ENCODE measurements at regions not wholly inside any gene's neighbourhood (a gene's known extent, or its start where the extent isn't known, plus 50 kb on each side); places are given as distances from the start of the nearest gene placed in this dataset.
"Not testable (repeated sequence)": the region's sequence is repeated elsewhere in the genome, so short reads cannot be mapped to it uniquely, and the experiment has no call there.

- TF ChIP-seq CTCF (conservative IDR thresholded peaks at IDR 0.05; ENCODE audit: low read length): no peak
- DNase-seq (ENCODE audit: low read depth): no peak
- no peak overlapping the region for H3K4me3 ChIP-seq (ENCODE audit: low read length)
These were observed 117.8 kb upstream of the CHD6 start for GRCh38 chr20:41735949-41736348.

GRCh38 chr20:41734506-41734945 is 116.3 kb upstream of the CHD6 start:
- no peak overlapping the region for H3K4me3 ChIP-seq (ENCODE audit: low read length)
- TF ChIP-seq CTCF (conservative IDR thresholded peaks at IDR 0.05; ENCODE audit: low read length): peak; percentile 99
- DNase-seq (ENCODE audit: low read depth): peak; percentile 35

- DNase-seq (ENCODE audit: low read depth): peak; percentile 6
- TF ChIP-seq CTCF (conservative IDR thresholded peaks at IDR 0.05; ENCODE audit: low read length): no peak
- no peak overlapping the region for H3K4me3 ChIP-seq (ENCODE audit: low read length)
These were observed 115.0 kb upstream of the CHD6 start for GRCh38 chr20:41733151-41733550.

- H3K4me3 ChIP-seq (ENCODE audit: low read length); DNase-seq (ENCODE audit: low read depth): not testable (repeated sequence)
These were observed 113.0 kb upstream of the CHD6 start for GRCh38 chr20:41731198-41731597.

- not testable (repeated sequence) for DNase-seq (ENCODE audit: low read depth)
These were observed 109.5 kb upstream of the CHD6 start for GRCh38 chr20:41727681-41728080.

GRCh38 chr20:41726727-41727126 is 108.5 kb upstream of the CHD6 start:
- TF ChIP-seq CTCF (conservative IDR thresholded peaks at IDR 0.05; ENCODE audit: low read length): no peak
- DNase-seq (ENCODE audit: low read depth): no peak

More at GRCh38 chr20:41727681-41728080, 109.5 kb upstream of the CHD6 start:
- H3K4me3 ChIP-seq (ENCODE audit: low read length): not testable (repeated sequence)

GRCh38 chr20:41719151-41719550 is 101.0 kb upstream of the CHD6 start:
- H3K4me3 ChIP-seq (ENCODE audit: low read length): no peak overlapping the region
- no peak for DNase-seq (ENCODE audit: low read depth)
- no peak for TF ChIP-seq CTCF (conservative IDR thresholded peaks at IDR 0.05; ENCODE audit: low read length)

More at GRCh38 chr20:41726727-41727126, 108.5 kb upstream of the CHD6 start:
- H3K4me3 ChIP-seq (ENCODE audit: low read length): no peak overlapping the region

GRCh38 chr20:41717483-41717882 is 99.3 kb upstream of the CHD6 start:
- DNase-seq (ENCODE audit: low read depth): no peak
- no peak overlapping the region for H3K4me3 ChIP-seq (ENCODE audit: low read length)
- TF ChIP-seq CTCF (conservative IDR thresholded peaks at IDR 0.05; ENCODE audit: low read length): no peak
